Uterus (tissue), 2 donors: ENCODE measurements at regions not wholly inside any gene's neighbourhood (a gene's known extent, or its start where the extent isn't known, plus 50 kb on each side); places are given as distances from the start of the nearest gene placed in this dataset.

Experiments
- CTCF ChIP-seq, 4 experiments: fragments of 200-600 bp in 2 of 4; fragments of 450-650 bp in 2 of 4; sonication (generic) in 2 of 4; IDR thresholded peaks; one replicate each; pipeline ENCODE4 v1.5.1; 2016 to 2019; ENCODE audit warnings: antibody characterized with exemption in 4 of 4, mild to moderate bottlenecking in 2 of 4, moderate library complexity in 1 of 4
- POLR2A ChIP-seq, 2 donors: fragments of 450-650 bp; IDR thresholded peaks; one replicate each; pipeline ENCODE4 v1.6.1; 2016; ENCODE audit warnings: antibody characterized with exemption in 2 of 2, mild to moderate bottlenecking in 1 of 2, moderate library complexity in 1 of 2

- no peak for TF ChIP-seq POLR2A (IDR thresholded peaks at IDR 0.05)
- no peak for TF ChIP-seq CTCF (IDR thresholded peaks at IDR 0.05)
Measured at GRCh38 chr10:10497245-10497644, 520.4 kb upstream of the CELF2 start.
